HUDEP-2 (cell line): ENCODE measurements at regions not wholly inside any gene's neighbourhood (a gene's known extent, or its start where the extent isn't known, plus 50 kb on each side); places are given as distances from the start of the nearest gene placed in this dataset.

Experiments used
- DNase-seq, 76 experiments: peaks; one replicate each; lab custom pipeline; 2025; ENCODE audit not compliant: unreplicated experiment in 76 of 76; lab: John Stamatoyannopoulos, UW

GRCh38 chr12:92218394-92219077, 72.9 kb upstream of the BTG1 start:
- DNase-seq: no peak

GRCh38 chr12:92216092-92216491, 70.4 kb upstream of the BTG1 start:
- no peak for DNase-seq

- no peak for DNase-seq
Measured at GRCh38 chr12:92215358-92215757, 69.7 kb upstream of the BTG1 start.

- DNase-seq: no peak
Measured at GRCh38 chr12:92213166-92213565, 67.5 kb upstream of the BTG1 start.

GRCh38 chr12:92210071-92210470, 64.4 kb upstream of the BTG1 start:
- no peak for DNase-seq

GRCh38 chr12:92208613-92209121, 63.0 kb upstream of the BTG1 start:
- peak in 3 of 76 experiments; percentile 1 to 7 (median 3) for DNase-seq

- no peak for DNase-seq
Measured at GRCh38 chr12:92206596-92206995, 61.0 kb upstream of the BTG1 start.

- DNase-seq: no peak
Measured at GRCh38 chr12:92206011-92206410, 60.4 kb upstream of the BTG1 start.

GRCh38 chr12:92199819-92200576, 54.4 kb upstream of the BTG1 start:
- DNase-seq: no peak

GRCh38 chr12:92197815-92198214, 52.2 kb upstream of the BTG1 start:
- no peak for DNase-seq

GRCh38 chr12:92196368-92196767, 50.7 kb upstream of the BTG1 start:
- no peak for DNase-seq
